ENCODE measurements at regions not wholly inside any gene's neighbourhood (a gene's known extent, or its start where the extent isn't known, plus 50 kb on each side); places are given as distances from the start of the nearest gene placed in this dataset.
"Not testable (repeated sequence)": the region's sequence is repeated elsewhere in the genome, so short reads cannot be mapped to it uniquely, and the experiment has no call there.

- no peak for DNase-seq (ENCODE audit: extremely low read depth in 1 of 2, low read depth in 1 of 2)
Observed at GRCh38 chr4:79666112-79666511, 258.1 kb upstream of the GK2 start.

GRCh38 chr4:79663865-79664264, 255.8 kb upstream of the GK2 start:
- DNase-seq (ENCODE audit: extremely low read depth in 1 of 2, low read depth in 1 of 2), result no peak

GRCh38 chr4:79663141-79663540, 255.1 kb upstream of the GK2 start:
- DNase-seq (ENCODE audit: extremely low read depth in 1 of 2, low read depth in 1 of 2), result no peak

- DNase-seq (ENCODE audit: extremely low read depth in 1 of 2, low read depth in 1 of 2), result no peak
Observed at GRCh38 chr4:79662651-79663050, 254.6 kb upstream of the GK2 start.

- no peak for DNase-seq (ENCODE audit: extremely low read depth in 1 of 2, low read depth in 1 of 2)
Observed at GRCh38 chr4:79661196-79661595, 253.2 kb upstream of the GK2 start.

GRCh38 chr4:79659308-79659870, 251.4 kb upstream of the GK2 start:
- not testable (repeated sequence) for DNase-seq (ENCODE audit: extremely low read depth in 1 of 2, low read depth in 1 of 2)

- DNase-seq (ENCODE audit: extremely low read depth in 1 of 2, low read depth in 1 of 2), result no peak
Observed at GRCh38 chr4:79657379-79657778, 249.4 kb upstream of the GK2 start.

GRCh38 chr4:79653871-79654270, 245.8 kb upstream of the GK2 start:
- DNase-seq (ENCODE audit: extremely low read depth in 1 of 2, low read depth in 1 of 2), result no peak

GRCh38 chr4:79652738-79653137, 244.7 kb upstream of the GK2 start:
- no peak for DNase-seq (ENCODE audit: extremely low read depth in 1 of 2, low read depth in 1 of 2)

GRCh38 chr4:79652232-79652631, 244.2 kb upstream of the GK2 start:
- no peak for DNase-seq (ENCODE audit: extremely low read depth in 1 of 2, low read depth in 1 of 2)

- DNase-seq (ENCODE audit: extremely low read depth in 1 of 2, low read depth in 1 of 2), result no peak
Observed at GRCh38 chr4:79651456-79651855, 243.4 kb upstream of the GK2 start.

- no peak for DNase-seq (ENCODE audit: extremely low read depth in 1 of 2, low read depth in 1 of 2)
Observed at GRCh38 chr4:79650794-79651431, 242.9 kb upstream of the GK2 start.

GRCh38 chr4:79650217-79650616, 242.2 kb upstream of the GK2 start:
- DNase-seq (ENCODE audit: extremely low read depth in 1 of 2, low read depth in 1 of 2), result no peak

- DNase-seq (ENCODE audit: extremely low read depth in 1 of 2, low read depth in 1 of 2), result no peak
Observed at GRCh38 chr4:79645942-79646341, 237.9 kb upstream of the GK2 start.

- DNase-seq (ENCODE audit: extremely low read depth in 1 of 2, low read depth in 1 of 2), result no peak
Observed at GRCh38 chr4:79638735-79639134, 230.7 kb upstream of the GK2 start.

GRCh38 chr4:79636991-79637390, 229.0 kb upstream of the GK2 start:
- no peak for DNase-seq (ENCODE audit: extremely low read depth in 1 of 2, low read depth in 1 of 2)

GRCh38 chr4:79634111-79634510, 226.1 kb upstream of the GK2 start:
- no peak for DNase-seq (ENCODE audit: extremely low read depth in 1 of 2, low read depth in 1 of 2)

- DNase-seq (ENCODE audit: extremely low read depth in 1 of 2, low read depth in 1 of 2), result no peak
Observed at GRCh38 chr4:79632114-79632513, 224.1 kb upstream of the GK2 start.

GRCh38 chr4:79626611-79627010, 218.6 kb upstream of the GK2 start:
- no peak for DNase-seq (ENCODE audit: extremely low read depth in 1 of 2, low read depth in 1 of 2)

GRCh38 chr4:79626101-79626500, 218.1 kb upstream of the GK2 start:
- DNase-seq (ENCODE audit: extremely low read depth in 1 of 2, low read depth in 1 of 2), result no peak

- DNase-seq (ENCODE audit: extremely low read depth in 1 of 2, low read depth in 1 of 2), result no peak
Observed at GRCh38 chr4:79625361-79625760, 217.3 kb upstream of the GK2 start.

GRCh38 chr4:79623021-79623870, 215.2 kb upstream of the GK2 start:
- DNase-seq (ENCODE audit: extremely low read depth in 1 of 2, low read depth in 1 of 2), result no peak

All from stimulated activated CD8-positive, alpha-beta memory T cell treated with anti-CD3 and anti-CD28 coated beads, Interleukin-7, amount 100 ng/mL, for 48 hours (primary cell).